ENCODE measurements at regions not wholly inside any gene's neighbourhood (a gene's known extent, or its start where the extent isn't known, plus 50 kb on each side); places are given as distances from the start of the nearest gene placed in this dataset.
"Not testable (repeated sequence)": the region's sequence is repeated elsewhere in the genome, so short reads cannot be mapped to it uniquely, and the experiment has no call there.

DNA sequence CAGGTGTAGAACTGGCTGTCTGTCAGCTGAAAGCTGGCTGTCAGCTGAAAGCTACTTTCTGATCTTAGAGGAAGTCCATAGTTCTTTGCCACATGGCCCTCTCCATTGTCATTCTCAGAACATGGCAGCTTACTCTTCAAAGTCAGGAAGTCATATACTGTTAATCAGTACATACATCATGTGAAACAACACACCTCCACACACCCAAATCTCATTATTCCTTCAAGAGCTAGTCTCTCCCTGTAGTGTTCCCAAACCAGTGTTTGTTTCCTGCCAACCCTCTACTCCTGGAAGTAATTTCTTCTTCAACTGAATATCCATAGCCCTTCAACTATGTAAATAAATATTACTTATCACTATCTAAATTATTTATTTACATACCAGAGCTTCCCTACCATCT lies 58.9 kb downstream of the OR5AK2 start:
- no peak for DNase-seq

DNA sequence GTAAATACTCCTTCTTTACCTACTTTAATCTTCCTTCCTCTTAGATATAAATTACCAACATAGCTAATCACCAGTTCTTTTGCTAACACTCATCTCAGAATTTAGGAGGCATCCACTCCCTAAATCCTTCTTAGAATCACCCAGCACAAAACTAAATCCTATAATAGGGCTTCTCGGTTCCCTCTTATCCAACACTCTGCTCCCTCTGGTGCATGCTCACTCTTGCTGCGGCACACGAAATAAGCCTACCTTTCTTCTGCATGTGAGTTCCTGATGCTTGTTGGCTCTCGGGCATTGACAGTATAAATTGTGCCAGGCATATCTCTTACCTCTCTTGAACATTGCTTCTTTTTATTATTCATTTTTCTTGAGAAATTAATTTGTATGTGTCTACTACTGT lies 61.0 kb downstream of the OR5AK2 start:
- no peak for DNase-seq

GRCh38 chr11:57054817-57055216 lies 66.1 kb downstream of the OR5AK2 start:
- no peak for DNase-seq

DNA sequence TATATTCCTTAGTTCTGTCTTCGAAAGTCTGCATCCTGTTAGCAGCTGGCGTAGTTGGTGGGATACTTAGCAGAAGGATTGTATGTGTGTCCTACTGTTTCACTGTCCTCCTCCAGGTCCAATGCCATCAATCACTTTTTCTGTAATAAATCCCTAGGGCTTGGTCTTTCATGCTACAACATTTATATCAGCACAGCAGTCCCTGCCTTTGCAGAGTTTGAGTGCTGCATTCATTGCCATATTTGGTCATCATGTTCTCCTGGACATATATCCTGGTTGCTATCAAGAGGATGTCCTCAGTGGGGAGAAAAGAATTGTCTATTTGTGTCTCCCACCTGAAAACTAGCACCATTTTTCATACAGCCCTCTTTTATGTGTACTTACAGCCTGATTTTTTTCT lies 67.0 kb downstream of the OR5AK2 start:
- DNase-seq: no peak

- no peak for DNase-seq
Observed at GRCh38 chr11:57056735-57057134, 68.0 kb downstream of the OR5AK2 start.

- DNase-seq: no peak
Observed at GRCh38 chr11:57057561-57057960, 68.8 kb downstream of the OR5AK2 start.

DNA sequence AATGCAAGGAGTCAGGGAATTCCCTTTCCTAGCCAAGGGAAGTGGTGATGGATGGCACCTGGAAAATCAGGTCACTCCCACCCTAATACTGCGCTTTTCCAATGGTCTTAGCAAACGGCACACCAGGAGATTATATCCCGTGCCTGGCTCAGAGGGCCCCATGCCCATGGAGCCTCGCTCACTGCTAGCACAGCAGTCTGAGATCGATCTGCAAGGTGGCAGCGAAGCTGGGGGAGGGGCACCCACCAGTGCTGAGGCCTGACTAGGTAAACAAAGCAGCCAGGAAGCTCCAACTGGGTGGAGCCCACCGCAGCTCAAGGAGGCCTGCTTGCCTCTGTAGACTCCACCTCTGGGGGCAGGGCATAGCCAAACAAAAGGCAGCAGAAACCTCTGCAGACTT lies 74.2 kb downstream of the OR5AK2 start:
- not testable (repeated sequence) for DNase-seq

DNA sequence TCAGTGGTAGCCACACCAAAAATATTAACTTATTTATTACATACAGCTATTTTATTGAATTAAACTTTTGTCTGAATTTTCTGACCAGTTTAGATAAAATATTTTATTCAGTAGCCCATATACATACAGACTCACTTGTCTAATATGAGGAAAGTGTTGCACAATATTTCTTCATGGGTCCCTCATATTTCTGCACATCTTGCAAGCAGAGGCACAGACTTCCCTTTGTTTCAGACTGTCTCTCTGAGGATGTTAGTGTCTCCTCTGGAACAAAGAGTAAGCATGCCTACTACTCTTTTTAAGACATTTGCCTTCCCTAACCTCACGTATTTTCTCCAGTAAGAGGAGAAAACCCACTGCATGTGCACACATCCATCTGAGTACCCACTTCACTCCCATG lies 81.2 kb downstream of the OR5AK2 start:
- DNase-seq: no peak

DNA sequence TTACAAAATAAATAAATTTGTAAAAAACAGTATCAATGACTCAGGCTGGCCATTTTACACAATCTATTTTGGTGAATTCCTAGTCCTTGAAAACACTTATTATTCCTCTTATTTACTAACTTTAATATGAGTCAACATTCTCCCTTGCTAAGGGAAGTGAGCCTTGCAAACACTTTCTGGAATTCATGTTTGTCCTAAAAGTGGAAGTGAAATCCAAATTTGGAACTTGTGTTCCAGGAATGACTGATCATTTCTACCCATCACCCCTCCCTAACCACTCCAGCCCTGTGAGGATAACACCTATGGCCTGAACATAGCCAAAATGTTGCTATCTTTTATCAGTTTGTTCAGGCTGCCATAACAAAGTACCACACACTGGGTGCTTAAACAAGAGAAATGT lies 83.1 kb downstream of the OR5AK2 start:
- no peak for DNase-seq

- no peak for DNase-seq
Observed at GRCh38 chr11:57072640-57073039, 83.9 kb downstream of the OR5AK2 start.

DNA sequence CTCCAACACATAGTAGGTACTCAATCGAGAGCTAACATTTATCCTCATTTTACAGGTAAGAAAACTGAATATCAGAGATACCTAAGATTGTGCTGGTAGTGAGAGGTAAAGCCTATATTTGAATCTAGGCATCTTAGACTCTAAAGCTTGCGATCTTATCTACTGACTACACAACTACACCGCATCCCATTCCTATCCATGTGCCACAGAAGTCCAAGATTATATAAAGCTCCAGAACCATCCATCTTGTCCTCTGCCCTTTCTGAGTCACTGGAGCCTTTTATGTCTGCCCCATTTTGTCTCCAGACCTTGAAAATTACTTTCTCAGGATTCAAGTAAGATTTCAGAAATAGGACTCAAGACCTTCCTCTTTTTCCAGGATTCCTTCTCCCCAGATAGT lies 84.4 kb downstream of the OR5AK2 start:
- DNase-seq: no peak

DNA sequence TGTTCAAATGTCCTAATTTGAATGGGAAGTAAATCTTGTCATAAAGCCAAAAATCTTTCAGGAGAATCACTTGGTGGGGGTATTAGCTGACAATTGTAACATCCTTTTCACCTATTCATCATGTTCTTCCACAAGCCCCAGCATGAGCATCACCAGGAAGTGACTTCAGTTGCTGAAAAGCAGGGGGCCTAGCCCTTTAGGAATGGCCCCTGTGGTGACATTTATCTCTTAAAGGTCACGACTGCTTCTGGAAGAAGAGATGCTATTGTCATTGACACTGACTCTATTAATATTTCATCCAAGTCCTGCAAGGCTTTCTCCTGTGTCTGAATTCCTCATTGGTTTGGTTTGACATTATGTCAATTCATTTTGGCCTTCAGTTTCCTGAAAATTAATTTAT lies 92.6 kb downstream of the OR5AK2 start:
- no peak for DNase-seq

DNA sequence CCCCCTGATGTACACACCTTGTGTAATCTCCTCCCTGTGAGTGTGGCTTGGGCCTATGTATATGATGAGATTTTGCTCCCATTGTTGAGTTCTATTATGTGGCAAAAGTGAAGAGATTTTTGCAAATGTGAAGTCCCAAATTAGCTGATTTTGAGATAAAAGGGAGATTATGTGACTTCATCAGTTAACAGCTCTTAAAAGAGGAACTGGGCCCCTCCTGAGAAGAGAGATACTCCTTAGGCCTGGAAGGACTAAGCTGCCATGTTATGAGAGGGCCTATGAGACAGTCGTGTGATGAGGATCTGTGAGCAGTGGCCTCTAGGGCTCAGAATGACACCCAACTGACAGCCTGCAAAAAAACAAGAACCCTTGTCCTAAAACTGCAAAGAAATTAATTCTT lies 93.4 kb downstream of the OR5AK2 start:
- no peak for DNase-seq

DNA sequence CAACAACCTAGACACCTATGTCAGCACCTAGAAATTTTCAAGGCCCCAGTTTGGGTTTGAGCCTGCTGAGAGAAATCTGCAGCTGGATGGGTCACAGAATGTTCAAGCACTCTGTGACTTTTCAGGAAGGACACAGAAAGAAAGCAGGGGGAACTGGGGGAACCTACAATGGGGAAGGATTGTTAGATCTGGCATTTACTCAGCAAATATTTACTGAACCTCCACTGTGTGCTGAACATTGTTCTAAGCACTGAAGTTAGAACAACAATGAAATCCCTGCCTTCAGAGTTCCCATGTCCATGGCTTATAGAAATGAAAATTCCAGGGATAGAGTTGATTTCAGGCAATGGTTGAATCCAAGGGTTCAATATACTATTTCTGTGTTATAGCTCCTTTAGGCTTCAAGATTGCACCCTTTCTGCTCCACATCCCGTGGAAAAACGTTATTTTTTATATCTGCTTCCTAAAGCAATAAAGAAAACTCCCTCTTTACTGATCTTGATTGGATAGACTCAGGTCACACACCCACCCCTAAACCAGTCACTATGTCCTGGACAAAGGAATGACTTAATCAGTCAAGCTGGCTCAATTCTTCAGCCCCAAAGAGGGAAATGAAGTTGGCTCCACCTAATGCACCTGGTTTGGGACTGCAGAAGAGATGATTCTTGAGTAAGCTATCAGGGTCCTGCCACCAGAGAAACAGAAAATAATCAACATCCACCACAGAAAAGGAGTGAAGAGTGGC lies 95.1 kb downstream of the OR5AK2 start:
- DNase-seq: no peak

DNA sequence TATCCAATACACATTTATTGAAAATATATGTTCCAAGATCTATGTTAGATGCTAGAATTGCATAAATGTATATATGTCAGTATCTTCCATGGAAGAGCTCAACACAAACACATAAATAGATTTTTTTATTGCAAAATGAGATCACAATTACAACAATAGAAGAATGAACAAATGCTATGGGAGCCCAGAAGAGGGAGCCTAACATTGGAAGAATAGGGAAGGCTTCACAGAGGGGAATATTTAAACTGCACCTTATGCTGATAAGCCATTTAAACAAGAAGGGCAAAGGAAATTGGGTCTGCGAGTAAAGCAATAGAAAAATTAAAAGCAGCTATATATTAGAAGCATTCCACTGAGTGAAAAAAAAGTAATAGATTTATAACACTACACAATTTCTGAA lies 96.1 kb upstream of the LRRC55 start:
- no peak for DNase-seq

DNA sequence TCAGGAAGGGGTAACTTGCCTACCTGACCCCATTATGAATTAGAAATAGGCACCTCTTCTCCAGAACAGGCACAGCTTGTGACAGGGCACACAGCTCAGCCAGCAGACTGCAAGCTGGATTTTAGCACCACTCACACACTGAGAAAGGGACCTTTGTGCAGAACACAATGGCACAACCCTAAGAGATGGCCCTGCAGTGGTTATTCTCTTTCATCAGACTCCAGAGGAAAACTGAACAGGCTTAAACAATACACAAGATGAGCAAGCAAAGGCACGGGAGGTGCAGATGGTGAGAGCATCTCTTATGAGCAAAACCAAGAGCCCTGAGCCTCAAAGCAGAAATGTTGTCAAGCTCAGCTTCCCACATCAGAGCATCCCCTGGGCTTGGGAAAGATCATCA lies 93.8 kb upstream of the LRRC55 start:
- DNase-seq: no peak

DNA sequence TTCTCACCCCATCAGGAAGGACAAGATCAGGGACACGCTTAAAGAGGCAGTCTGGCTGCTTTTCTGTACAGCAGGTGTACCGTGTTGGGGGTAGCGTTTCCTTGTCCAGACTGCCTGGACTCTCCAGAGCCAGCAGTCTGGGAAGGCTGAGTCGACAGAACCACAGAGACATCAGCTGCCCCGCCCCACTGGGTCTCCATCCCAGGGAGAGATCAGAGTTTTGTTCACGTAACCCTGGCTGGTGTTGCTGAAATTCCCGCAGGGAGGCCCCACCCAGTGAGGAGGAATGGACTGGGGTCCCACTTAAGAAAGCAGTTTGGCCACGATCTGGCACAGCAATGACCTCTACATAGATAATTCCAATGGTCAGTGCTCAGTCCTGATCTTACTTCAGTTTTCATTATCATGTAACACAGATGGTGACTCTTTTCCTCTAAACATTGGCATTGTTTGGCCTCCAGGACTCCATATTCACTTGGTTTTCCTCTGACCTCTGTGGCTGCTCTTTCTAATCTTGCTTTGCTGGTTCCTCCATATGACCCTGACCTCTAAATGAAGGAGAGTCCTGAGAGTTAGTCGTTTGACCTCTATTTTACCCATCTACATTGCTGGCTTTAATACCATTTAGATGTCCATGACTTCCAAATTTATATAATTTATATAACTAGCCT lies 89.6 kb upstream of the LRRC55 start:
- no peak for DNase-seq

GRCh38 chr11:57094181-57094935 lies 87.4 kb upstream of the LRRC55 start:
- no peak for DNase-seq

DNA sequence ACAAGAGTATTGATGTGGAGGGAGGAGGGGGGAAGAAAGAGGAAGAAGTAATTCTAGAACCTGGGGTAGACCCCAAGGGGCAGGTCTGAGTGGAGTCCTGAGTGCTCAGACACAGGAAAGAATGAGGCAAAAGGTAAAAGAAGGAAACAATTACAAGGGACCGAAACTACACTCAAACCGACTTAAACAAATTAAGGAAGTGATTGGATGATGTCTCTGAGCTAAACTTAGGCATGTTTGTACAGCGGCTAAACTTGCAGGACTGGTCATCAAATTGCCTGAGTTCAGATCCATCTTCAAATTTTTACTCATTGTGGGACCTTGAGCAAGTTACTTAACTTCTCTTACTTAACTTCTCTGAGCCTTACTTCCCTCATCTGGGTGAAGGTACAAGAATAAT lies 86.3 kb upstream of the LRRC55 start:
- DNase-seq: no peak

GRCh38 chr11:57095896-57096295 lies 85.9 kb upstream of the LRRC55 start:
- no peak for DNase-seq

GRCh38 chr11:57097149-57097548 lies 84.6 kb upstream of the LRRC55 start:
- no peak for DNase-seq

DNA sequence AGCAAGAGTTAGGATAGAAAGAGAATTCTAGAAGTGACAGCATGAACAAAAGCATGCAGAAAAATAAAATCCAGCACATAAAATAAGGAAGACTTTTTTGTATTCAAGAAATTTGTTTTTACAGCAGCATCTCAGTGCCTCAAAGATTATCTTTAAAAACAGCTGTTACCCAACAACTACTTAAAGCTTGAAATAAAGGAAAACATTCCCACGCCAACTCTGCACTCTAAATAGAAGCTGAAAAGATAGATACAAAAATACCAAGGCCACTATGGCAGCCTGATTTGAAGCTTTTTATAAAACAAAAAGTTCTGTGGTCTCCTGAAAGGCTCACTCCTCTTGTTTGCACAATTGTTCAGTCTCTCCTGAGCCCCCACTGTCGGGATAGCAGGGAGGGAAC lies 83.6 kb upstream of the LRRC55 start:
- DNase-seq: no peak

- no peak for DNase-seq
Observed at GRCh38 chr11:57100638-57101331, 81.0 kb upstream of the LRRC55 start.
